ENCODE measurements at regions not wholly inside any gene's neighbourhood (a gene's known extent, or its start where the extent isn't known, plus 50 kb on each side); places are given as distances from the start of the nearest gene placed in this dataset.

DNA sequence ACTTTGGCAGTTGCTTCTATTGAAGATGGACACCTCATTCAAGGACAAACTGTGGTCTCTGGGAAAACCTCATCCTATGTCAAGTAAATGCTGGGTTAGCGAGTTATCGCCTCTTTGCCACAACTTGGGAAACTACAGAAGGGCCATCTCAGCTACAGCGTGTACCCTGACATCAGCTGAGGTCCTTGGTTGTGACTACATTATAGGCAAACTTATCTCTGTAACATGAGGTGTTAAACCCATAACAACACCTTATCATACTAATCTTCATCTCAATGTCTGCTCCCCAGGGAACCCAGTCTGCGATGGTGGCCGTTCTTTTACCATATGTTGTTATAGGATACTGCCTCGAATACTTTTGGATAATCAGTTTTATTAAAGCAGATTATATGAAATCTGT is 1862.7 kb downstream of the STIM2 start:
- TF ChIP-seq, protein P1, sequence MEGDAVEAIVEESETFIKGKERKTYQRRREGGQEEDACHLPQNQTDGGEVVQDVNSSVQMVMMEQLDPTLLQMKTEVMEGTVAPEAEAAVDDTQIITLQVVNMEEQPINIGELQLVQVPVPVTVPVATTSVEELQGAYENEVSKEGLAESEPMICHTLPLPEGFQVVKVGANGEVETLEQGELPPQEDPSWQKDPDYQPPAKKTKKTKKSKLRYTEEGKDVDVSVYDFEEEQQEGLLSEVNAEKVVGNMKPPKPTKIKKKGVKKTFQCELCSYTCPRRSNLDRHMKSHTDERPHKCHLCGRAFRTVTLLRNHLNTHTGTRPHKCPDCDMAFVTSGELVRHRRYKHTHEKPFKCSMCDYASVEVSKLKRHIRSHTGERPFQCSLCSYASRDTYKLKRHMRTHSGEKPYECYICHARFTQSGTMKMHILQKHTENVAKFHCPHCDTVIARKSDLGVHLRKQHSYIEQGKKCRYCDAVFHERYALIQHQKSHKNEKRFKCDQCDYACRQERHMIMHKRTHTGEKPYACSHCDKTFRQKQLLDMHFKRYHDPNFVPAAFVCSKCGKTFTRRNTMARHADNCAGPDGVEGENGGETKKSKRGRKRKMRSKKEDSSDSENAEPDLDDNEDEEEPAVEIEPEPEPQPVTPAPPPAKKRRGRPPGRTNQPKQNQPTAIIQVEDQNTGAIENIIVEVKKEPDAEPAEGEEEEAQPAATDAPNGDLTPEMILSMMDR (IDR thresholded peaks at IDR 0.05) = no peak
- TF ChIP-seq POLR2A (IDR thresholded peaks at IDR 0.05) = no peak
